ENCODE measurements at regions not wholly inside any gene's neighbourhood (a gene's known extent, or its start where the extent isn't known, plus 50 kb on each side); places are given as distances from the start of the nearest gene placed in this dataset.

- no peak for DNase-seq (ENCODE audit: low spot score)
Measured at GRCh38 chr5:38739011-38739704, 106.7 kb upstream of the OSMR start.

GRCh38 chr5:38739705-38740045, 106.1 kb upstream of the OSMR start:
- in situ Hi-C loops (cut with MboI; ENCODE audit: low sequenced_read_pairs, unreplicated experiment): no loop called here
- TF ChIP-seq CTCF (IDR thresholded peaks at IDR 0.05; ENCODE audit: borderline replicate concordance, control extremely low read depth, extremely low read depth, insufficient read depth, missing control alignments): no peak
- DNase-seq (ENCODE audit: low spot score): no peak

More at GRCh38 chr5:38739011-38739704, 106.7 kb upstream of the OSMR start:
- in situ Hi-C loops (cut with MboI; ENCODE audit: low sequenced_read_pairs, unreplicated experiment): no loop called here
- no peak for TF ChIP-seq CTCF (IDR thresholded peaks at IDR 0.05; ENCODE audit: borderline replicate concordance, control extremely low read depth, extremely low read depth, insufficient read depth, missing control alignments)

- in situ Hi-C loops (cut with MboI; ENCODE audit: low sequenced_read_pairs, unreplicated experiment): no loop called here
- no peak for TF ChIP-seq CTCF (IDR thresholded peaks at IDR 0.05; ENCODE audit: borderline replicate concordance, control extremely low read depth, extremely low read depth, insufficient read depth, missing control alignments)
- DNase-seq (ENCODE audit: low spot score): no peak
Measured at GRCh38 chr5:38742821-38743220, 103.0 kb upstream of the OSMR start.

- in situ Hi-C loops (cut with MboI; ENCODE audit: low sequenced_read_pairs, unreplicated experiment): no loop called here
- DNase-seq (ENCODE audit: low spot score): no peak
- no peak for TF ChIP-seq CTCF (IDR thresholded peaks at IDR 0.05; ENCODE audit: borderline replicate concordance, control extremely low read depth, extremely low read depth, insufficient read depth, missing control alignments)
Measured at GRCh38 chr5:38743562-38743961, 102.2 kb upstream of the OSMR start.

- DNase-seq (ENCODE audit: low spot score): no peak
- in situ Hi-C loops (cut with MboI; ENCODE audit: low sequenced_read_pairs, unreplicated experiment): no loop called here
- TF ChIP-seq CTCF (IDR thresholded peaks at IDR 0.05; ENCODE audit: borderline replicate concordance, control extremely low read depth, extremely low read depth, insufficient read depth, missing control alignments): no peak
Measured at GRCh38 chr5:38745836-38746732, 99.7 kb upstream of the OSMR start.

- in situ Hi-C loops (cut with MboI; ENCODE audit: low sequenced_read_pairs, unreplicated experiment): no loop called here
- no peak for TF ChIP-seq CTCF (IDR thresholded peaks at IDR 0.05; ENCODE audit: borderline replicate concordance, control extremely low read depth, extremely low read depth, insufficient read depth, missing control alignments)
- DNase-seq (ENCODE audit: low spot score): no peak
Measured at GRCh38 chr5:38749861-38750260, 96.0 kb upstream of the OSMR start.
